DND-41 (cell line): ENCODE measurements at regions not wholly inside any gene's neighbourhood (a gene's known extent, or its start where the extent isn't known, plus 50 kb on each side); places are given as distances from the start of the nearest gene placed in this dataset.

Experiments used
- ATAC-seq: fragments of 200-7000 bp; cut with Tn5 transposase; 3 replicates; pipeline ENCODE4 v1.9.1; 2021; ENCODE audit warnings: low read depth; ENCODE audit not compliant: insufficient read depth
- DNase-seq: peaks from one replicate; pipeline ENCODE4 v3.0.0-alpha.2; 2020
- H2AFZ ChIP-seq: 2 replicates; pipeline ENCODE4 v1.6.0; 2012; ENCODE audit warnings: low read depth, low read length
- H3K27ac ChIP-seq: 2 replicates; pipeline ENCODE4 v1.5.1; 2012; ENCODE audit warnings: low read length, inconsistent platforms
- H3K27me3 ChIP-seq: fragments of 200-600 bp; sonication (generic); 2 replicates; pipeline ENCODE4 v1.6.0; 2012; ENCODE audit warnings: low read length, mild to moderate bottlenecking, inconsistent platforms; ENCODE audit not compliant: insufficient read depth, poor library complexity
- H3K36me3 ChIP-seq: 2 replicates; pipeline ENCODE4 v1.5.1; 2012; ENCODE audit warnings: low read length, inconsistent platforms; ENCODE audit not compliant: insufficient read depth
- H3K4me1 ChIP-seq: 2 replicates; pipeline ENCODE4 v1.5.1; 2012; ENCODE audit warnings: mild to moderate bottlenecking, low read length; ENCODE audit not compliant: insufficient read depth
- H3K4me2 ChIP-seq: 2 replicates; pipeline ENCODE4 v1.6.0; 2012; ENCODE audit warnings: mild to moderate bottlenecking, moderate library complexity, low read length, inconsistent platforms; ENCODE audit not compliant: insufficient read depth
- H3K4me3 ChIP-seq, 2 experiments: fragments of 200-600 bp in 1 of 2; shearing (Covaris generic) in 1 of 2; 2 replicates each; pipeline ENCODE4 v1.5.1; 2012 to 2016; ENCODE audit warnings: inconsistent platforms in 2 of 2, low read length in 2 of 2, mild to moderate bottlenecking in 2 of 2, low read depth in 1 of 2, moderate library complexity in 1 of 2
- H3K79me2 ChIP-seq: 2 replicates; pipeline ENCODE4 v1.6.0; 2012; ENCODE audit warnings: low read length, inconsistent platforms; ENCODE audit not compliant: insufficient read depth
- H3K9ac ChIP-seq: 2 replicates; pipeline ENCODE4 v1.6.0; 2012; ENCODE audit warnings: low read depth, mild to moderate bottlenecking, inconsistent platforms, low read length, moderate library complexity
- H3K9me3 ChIP-seq: 2 replicates; pipeline ENCODE4 v1.5.1; 2012; ENCODE audit warnings: low read length, moderate library complexity, mild to moderate bottlenecking, inconsistent platforms; ENCODE audit not compliant: insufficient read depth, severe bottlenecking
- H4K20me1 ChIP-seq: 2 replicates; pipeline ENCODE4 v1.6.0; 2012; ENCODE audit warnings: low read length; ENCODE audit not compliant: insufficient read depth
- CTCF ChIP-seq: IDR thresholded peaks from 2 replicates; pipeline ENCODE4 v1.5.1; 2012; ENCODE audit warnings: borderline replicate concordance, low read length, moderate library complexity, mild to moderate bottlenecking; ENCODE audit not compliant: poor library complexity, severe bottlenecking; ENCODE audit errors: extremely low read depth
- EZH2 ChIP-seq: IDR thresholded peaks from 3 replicates; pipeline ENCODE4 v1.6.1; 2012; ENCODE audit warnings: borderline replicate concordance, low read depth, mild to moderate bottlenecking, moderate library complexity, low read length, inconsistent platforms; ENCODE audit not compliant: severe bottlenecking

GRCh38 chr2:128769457-128770142, 450.9 kb upstream of the HS6ST1 start:
- Histone ChIP-seq H3K9me3 (no peaks in the 10 kb centered on the region), H3K79me2 (no peaks in the 10 kb centered on the region), H2AFZ (no peak overlapping the region), H3K36me3 (no peaks in the 10 kb centered on the region), H4K20me1 (no peaks in the 10 kb centered on the region), H3K9ac (no peak overlapping the region), H3K27ac (no peak overlapping the region), H3K4me1 (peaks cover 8% of the 10 kb centered on the region), H3K4me2 (no peak overlapping the region), H3K4me3 (no peak overlapping the region), H3K27me3 (no peaks in the 10 kb centered on the region)
- TF ChIP-seq CTCF (no peak), EZH2 (no peak)
- DNase-seq (peak; percentile 1), ATAC-seq (no peak)

- Histone ChIP-seq H3K79me2 (no peaks in the 10 kb centered on the region), H3K4me3 (no peak overlapping the region), H3K36me3 (no peaks in the 10 kb centered on the region), H3K27ac (no peak overlapping the region), H3K27me3 (no peaks in the 10 kb centered on the region), H3K4me1 (peaks cover 8% of the 10 kb centered on the region), H2AFZ (no peak overlapping the region), H3K9me3 (no peaks in the 10 kb centered on the region), H4K20me1 (no peaks in the 10 kb centered on the region), H3K9ac (no peak overlapping the region), H3K4me2 (no peak overlapping the region)
- DNase-seq: peak; percentile 1
- ATAC-seq: no peak
- TF ChIP-seq EZH2 (no peak), CTCF (no peak)
Observed at GRCh38 chr2:128770143-128771085, 451.7 kb upstream of the HS6ST1 start.

GRCh38 chr2:128771401-128771800, 452.7 kb upstream of the HS6ST1 start:
- DNase-seq (no peak), ATAC-seq (no peak)
- Histone ChIP-seq H3K9ac (no peak overlapping the region), H3K4me2 (no peak overlapping the region), H3K4me3 (no peak overlapping the region), H2AFZ (no peak overlapping the region), H4K20me1 (no peaks in the 10 kb centered on the region), H3K27ac (no peak overlapping the region), H3K4me1 (no peaks in the 10 kb centered on the region), H3K36me3 (no peaks in the 10 kb centered on the region), H3K79me2 (no peaks in the 10 kb centered on the region), H3K27me3 (no peaks in the 10 kb centered on the region), H3K9me3 (no peaks in the 10 kb centered on the region)
- no peak for TF ChIP-seq CTCF
- no peak for TF ChIP-seq EZH2
